GM12878 (cell line): ENCODE measurements at regions not wholly inside any gene's neighbourhood (a gene's known extent, or its start where the extent isn't known, plus 50 kb on each side); places are given as distances from the start of the nearest gene placed in this dataset.

Source experiments
- ATAC-seq: fragments of 200-7000 bp; cut with Tn5 transposase; 3 replicates; pipeline ENCODE4 v1.9.1; 2020; ENCODE audit warnings: mild to moderate bottlenecking, moderate library complexity
- BruUV-seq: library from RNA; stranded (reverse); fragments of 400-500 nt; replicated peaks from 2 replicates; lab custom pipeline; 2021; lab: Mats Ljungman, UMichigan
- CTCF ChIA-PET: fragments of 300-600 bp; sonication (Branson Sonifier 250); formaldehyde crosslinking; extraction: SDS; loops from one replicate; lab custom pipeline; 2021; ENCODE audit warnings: inconsistent platforms; lab: Yijun Ruan, JAX
- POLR2A ChIA-PET: fragments of 350-600 bp; formaldehyde crosslinking; extraction: SDS; loops from one replicate; lab custom pipeline; 2021; ENCODE audit warnings: inconsistent platforms; lab: Charles Lee
- RAD21 ChIA-PET: fragments of 300-600 bp; sonication (Branson Sonifier 250); formaldehyde crosslinking; loops from one replicate; lab custom pipeline; 2023; ENCODE audit warnings: antibody characterized with exemption; ENCODE audit not compliant: unreplicated experiment; lab: Charles Lee
- SMC1A ChIA-PET: fragments of 300-600 bp; sonication (Branson Sonifier 250); formaldehyde crosslinking; loops from one replicate; lab custom pipeline; 2023; ENCODE audit not compliant: unreplicated experiment, uncharacterized antibody; lab: Charles Lee
- DNase-seq: peaks from one replicate; pipeline ENCODE4 v3.0.0-alpha.2; 2011; ENCODE audit warnings: low read depth, low spot score
- FAIRE-seq: peaks from 3 replicates; lab custom pipeline; 2011; peaks lifted over from hg19 to GRCh38; lab: Jason Lieb, UNC
- H2AFZ ChIP-seq: 2 replicates; pipeline ENCODE4 v1.6.0; 2011; ENCODE audit warnings: low read depth, low read length, control low read depth; ENCODE audit not compliant: control insufficient read depth
- H3K27ac ChIP-seq: 2 replicates; pipeline ENCODE4 v1.5.1; 2011; ENCODE audit warnings: control low read depth; ENCODE audit not compliant: control insufficient read depth, insufficient read depth
- H3K27me3 ChIP-seq, 2 experiments: replicated peaks in 1 of 2; 2 replicates each; pipeline versions ENCODE4 v1.6.0 to v1.6.1; 2011; ENCODE audit warnings: low read length in 1 of 2; ENCODE audit not compliant: control insufficient read depth in 2 of 2, insufficient read depth in 2 of 2
- H3K36me3 ChIP-seq, 2 experiments: 2 replicates each; pipeline ENCODE4 v1.5.1; 2011; ENCODE audit warnings: low read length in 1 of 2; ENCODE audit not compliant: control insufficient read depth in 2 of 2, insufficient read depth in 2 of 2
- H3K4me1 ChIP-seq: 2 replicates; pipeline ENCODE4 v1.6.1; 2011; ENCODE audit warnings: mild to moderate bottlenecking, low read length, moderate library complexity, mixed read lengths; ENCODE audit not compliant: control insufficient read depth, insufficient read depth
- H3K4me2 ChIP-seq: 2 replicates; pipeline ENCODE4 v1.6.0; 2011; ENCODE audit warnings: control low read depth; ENCODE audit not compliant: control insufficient read depth, insufficient read depth
- H3K4me3 ChIP-seq: fragments of 200-600 bp; sonication (generic); 2 replicates; pipeline ENCODE4 v1.5.1; 2016
- H3K79me2 ChIP-seq: 2 replicates; pipeline ENCODE4 v1.6.0; 2011; ENCODE audit warnings: low read length; ENCODE audit not compliant: control insufficient read depth, insufficient read depth
- H3K9ac ChIP-seq: 2 replicates; pipeline ENCODE4 v1.8.0; 2011; ENCODE audit warnings: low read length, control low read depth, mixed read lengths; ENCODE audit not compliant: control insufficient read depth, insufficient read depth
- H3K9me3 ChIP-seq: replicated peaks from 3 replicates; pipeline ENCODE4 v1.5.1; 2011; ENCODE audit warnings: mild to moderate bottlenecking, low read length; ENCODE audit not compliant: control insufficient read depth, insufficient read depth
- H4K20me1 ChIP-seq: 2 replicates; pipeline ENCODE4 v1.6.0; 2011; ENCODE audit not compliant: control insufficient read depth, insufficient read depth
- BMI1 ChIP-seq: fragments of 450-650 bp; IDR thresholded peaks from 2 replicates; pipeline ENCODE4 v1.6.1; 2016; ENCODE audit warnings: mild to moderate bottlenecking, moderate library complexity, borderline replicate concordance
- BRCA1 ChIP-seq: IDR thresholded peaks from 2 replicates; pipeline ENCODE4 v1.6.1; 2011; ENCODE audit warnings: low read depth, low read length, improper control_type of control experiment
- EZH2 ChIP-seq: IDR thresholded peaks from 2 replicates; pipeline ENCODE4 v1.6.1; 2012; ENCODE audit warnings: low read depth, mild to moderate bottlenecking, control low read depth, inconsistent platforms, low read length, borderline replicate concordance; ENCODE audit not compliant: control insufficient read depth
- HDAC2 ChIP-seq: fragments of 200-600 bp; sonication (generic); IDR thresholded peaks from 2 replicates; pipeline ENCODE4 v1.6.1; 2017
- RUNX3 ChIP-seq: IDR thresholded peaks from 2 replicates; pipeline ENCODE4 v1.6.1; 2012; ENCODE audit warnings: low read length, inconsistent platforms
- SRF ChIP-seq, 2 experiments: IDR thresholded peaks; 2 replicates each; pipeline ENCODE4 v1.6.1; 2011; ENCODE audit warnings: low read depth in 2 of 2, low read length in 2 of 2, mild to moderate bottlenecking in 1 of 2, moderate library complexity in 1 of 2
- STAT1 ChIP-seq: fragments of 450-650 bp; conservative IDR thresholded peaks from 2 replicates; pipeline ENCODE4 v1.6.1; 2014; ENCODE audit warnings: antibody characterized with exemption, mild to moderate bottlenecking
- WGBS: methylation state at CpG from one replicate; pipeline ENCODE4 v1.1.6; 2016; ENCODE audit warnings: low lambda C conversion rate; ENCODE audit not compliant: insufficient replicate concordance, insufficient coverage; ENCODE audit errors: missing lambda C conversion rate; 5-methylcytosine and 5-hydroxymethylcytosine counted together
- in situ Hi-C: fragments of 300-500 bp; cut with MboI; formaldehyde crosslinking; loops from 9 replicates; pipeline ENCODE4 v1.14.3; 2018; ENCODE audit warnings: mixed read lengths
- intact Hi-C: fragments of 100-400 bp; cut with micrococcal nuclease; formaldehyde crosslinking; loops from one replicate; pipeline ENCODE4 v1.14.2; 2022; ENCODE audit not compliant: unreplicated experiment
- TF ChIP-seq, protein P1 (sequence below): fragments of 450-650 bp; IDR thresholded peaks from 2 replicates; pipeline ENCODE4 v1.6.1; 2017; ENCODE audit warnings: low read depth, mild to moderate bottlenecking, moderate library complexity
- TF ChIP-seq, protein P2 (sequence below): fragments of 450-650 bp; IDR thresholded peaks from 2 replicates; pipeline ENCODE4 v1.6.1; 2016; ENCODE audit warnings: mild to moderate bottlenecking

DNA sequence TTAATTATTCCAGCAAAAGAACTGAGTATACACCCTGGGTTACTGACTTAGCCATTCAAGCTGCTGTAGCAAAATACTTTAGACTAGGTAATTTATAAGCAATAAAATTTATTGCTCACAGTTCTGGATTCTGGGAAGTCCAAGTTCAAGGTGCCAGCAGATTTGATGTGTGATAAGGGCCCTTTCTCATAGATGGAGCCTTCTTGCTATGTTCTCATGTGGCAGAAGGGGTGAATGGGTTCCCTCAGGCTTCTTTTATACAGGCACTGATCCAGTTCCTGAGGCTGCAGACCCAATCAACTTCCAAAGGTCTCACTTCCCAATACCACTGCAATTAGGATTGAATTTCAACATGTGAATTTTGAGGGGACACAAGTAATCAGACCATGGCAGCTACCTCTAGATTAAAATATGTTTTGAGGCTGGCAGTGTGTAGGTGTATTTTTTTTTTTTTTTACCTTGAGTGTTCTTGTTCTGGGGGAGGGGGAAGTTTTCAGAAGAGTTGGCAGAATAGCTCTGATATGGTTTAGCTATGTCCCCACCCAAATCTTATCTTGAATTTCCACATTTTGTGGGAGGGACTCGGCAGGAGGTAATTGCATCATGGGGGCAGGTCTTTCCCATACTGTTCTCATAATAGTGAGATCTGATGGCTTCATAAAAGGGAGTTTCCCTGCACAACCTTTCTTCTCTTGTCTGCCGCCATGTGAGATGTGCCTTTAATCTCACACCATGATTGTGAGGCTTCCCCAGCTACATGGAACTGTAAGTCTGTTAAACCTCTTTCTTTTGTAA lies 178.2 kb downstream of the RASSF9 start:
- no peaks in the 10 kb centered on the region; the same call in 2 of the 3 replicates for H3K9me3 ChIP-seq
- H3K27me3 ChIP-seq = no peaks in the 10 kb centered on the region
- no peak overlapping the region for H3K4me2 ChIP-seq
- no TSS peak for BruUV-seq
- FAIRE-seq = no peak
- H3K4me1 ChIP-seq = no peaks in the 10 kb centered on the region
- no peaks in the 10 kb centered on the region for H3K36me3 ChIP-seq
- CTCF ChIA-PET = no interaction called here
- no peak overlapping the region for H2AFZ ChIP-seq
- H4K20me1 ChIP-seq = no peaks in the 10 kb centered on the region
- H3K79me2 ChIP-seq = no peaks in the 10 kb centered on the region
- POLR2A ChIA-PET = interaction anchor here (0.6 kb wide), 1 partner anchor 1714 kb away, joined by 3 read pairs; no protein-coding TSS in a partner anchor
- H3K4me3 ChIP-seq = no peak overlapping the region
- SMC1A ChIA-PET = no interaction called here
- DNase-seq = no peak
- RAD21 ChIA-PET = no interaction called here
- TF ChIP-seq, protein P1, sequence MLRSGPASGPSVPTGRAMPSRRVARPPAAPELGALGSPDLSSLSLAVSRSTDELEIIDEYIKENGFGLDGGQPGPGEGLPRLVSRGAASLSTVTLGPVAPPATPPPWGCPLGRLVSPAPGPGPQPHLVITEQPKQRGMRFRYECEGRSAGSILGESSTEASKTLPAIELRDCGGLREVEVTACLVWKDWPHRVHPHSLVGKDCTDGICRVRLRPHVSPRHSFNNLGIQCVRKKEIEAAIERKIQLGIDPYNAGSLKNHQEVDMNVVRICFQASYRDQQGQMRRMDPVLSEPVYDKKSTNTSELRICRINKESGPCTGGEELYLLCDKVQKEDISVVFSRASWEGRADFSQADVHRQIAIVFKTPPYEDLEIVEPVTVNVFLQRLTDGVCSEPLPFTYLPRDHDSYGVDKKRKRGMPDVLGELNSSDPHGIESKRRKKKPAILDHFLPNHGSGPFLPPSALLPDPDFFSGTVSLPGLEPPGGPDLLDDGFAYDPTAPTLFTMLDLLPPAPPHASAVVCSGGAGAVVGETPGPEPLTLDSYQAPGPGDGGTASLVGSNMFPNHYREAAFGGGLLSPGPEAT = no peak
- TF ChIP-seq, all 136 proteins: peak for 0
- WGBS = 51% methylated on average over 2 of the region's 2 CpGs
- intact Hi-C loops = no loop called here
- no peak for ATAC-seq
- H3K27ac ChIP-seq = no peak overlapping the region
- H3K9ac ChIP-seq = no peak overlapping the region
- in situ Hi-C loops = no loop called here

DNA sequence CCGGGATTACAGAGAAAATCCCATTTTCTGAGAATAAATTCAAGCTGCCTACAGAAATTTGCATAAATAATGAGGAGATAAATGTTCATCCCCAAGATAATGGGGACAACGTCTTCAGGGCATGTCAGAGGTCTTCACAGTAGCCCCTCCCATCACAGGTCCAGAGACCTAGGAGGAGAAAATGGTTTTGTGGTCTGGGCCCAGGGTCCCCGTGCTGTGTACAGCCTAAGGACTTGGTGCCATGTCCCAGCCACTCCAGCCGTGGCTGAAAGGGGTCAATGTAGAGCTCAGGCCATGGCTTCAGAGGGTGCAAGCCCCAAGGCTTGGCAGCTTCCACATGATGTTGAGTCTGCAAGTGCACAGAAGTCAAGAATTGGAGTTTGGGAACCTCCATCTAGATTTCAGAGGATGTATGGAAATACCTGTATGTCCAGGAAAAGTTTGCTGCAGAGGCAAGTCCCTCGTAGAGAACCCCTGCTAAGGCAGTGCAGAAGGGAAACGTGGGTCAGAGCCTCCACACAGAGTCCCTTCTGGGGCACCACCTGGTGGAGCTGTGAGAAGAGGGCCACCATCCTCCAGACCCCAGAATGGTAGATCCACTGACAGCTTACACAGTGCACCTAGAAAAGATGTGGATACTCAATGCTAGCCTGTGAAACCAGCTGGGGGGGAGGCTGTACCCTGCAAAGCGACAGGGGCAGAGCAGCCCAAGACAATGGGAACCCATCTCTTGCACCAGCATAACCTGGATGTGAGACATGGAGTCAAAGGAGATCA lies 176.3 kb downstream of the RASSF9 start:
- DNase-seq (no peak), FAIRE-seq (no peak), ATAC-seq (no peak)
- Histone ChIP-seq H4K20me1 (no peaks in the 10 kb centered on the region), H3K4me1 (no peaks in the 10 kb centered on the region), H2AFZ (no peak overlapping the region), H3K27ac (no peak overlapping the region), H3K4me2 (no peak overlapping the region), H3K36me3 (no peaks in the 10 kb centered on the region), H3K4me3 (no peak overlapping the region), H3K27me3 (no peaks in the 10 kb centered on the region), H3K9me3 (no peaks in the 10 kb centered on the region; the same call in 2 of the 3 replicates), H3K79me2 (no peaks in the 10 kb centered on the region), H3K9ac (no peak overlapping the region)
- ChIA-PET SMC1A (no interaction called here), RAD21 (no interaction called here), POLR2A (no interaction called here), CTCF (no interaction called here)
- no peak for TF ChIP-seq HDAC2
- no peak for TF ChIP-seq EZH2
- TF ChIP-seq STAT1 = no peak
- no peak for TF ChIP-seq RUNX3
- no peak for TF ChIP-seq SRF (IDR thresholded peaks at IDR 0.05; ENCODE audit: low read depth in 2 of 2, low read length in 2 of 2)
- TF ChIP-seq, protein P2, sequence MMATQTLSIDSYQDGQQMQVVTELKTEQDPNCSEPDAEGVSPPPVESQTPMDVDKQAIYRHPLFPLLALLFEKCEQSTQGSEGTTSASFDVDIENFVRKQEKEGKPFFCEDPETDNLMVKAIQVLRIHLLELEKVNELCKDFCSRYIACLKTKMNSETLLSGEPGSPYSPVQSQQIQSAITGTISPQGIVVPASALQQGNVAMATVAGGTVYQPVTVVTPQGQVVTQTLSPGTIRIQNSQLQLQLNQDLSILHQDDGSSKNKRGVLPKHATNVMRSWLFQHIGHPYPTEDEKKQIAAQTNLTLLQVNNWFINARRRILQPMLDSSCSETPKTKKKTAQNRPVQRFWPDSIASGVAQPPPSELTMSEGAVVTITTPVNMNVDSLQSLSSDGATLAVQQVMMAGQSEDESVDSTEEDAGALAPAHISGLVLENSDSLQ = no peak
- no peak for TF ChIP-seq BMI1
- no peak for TF ChIP-seq BRCA1
- in situ Hi-C loops (no loop called here), intact Hi-C loops (no loop called here)
- BruUV-seq = no TSS peak
- WGBS = 1% methylated on average over 7 of the region's 7 CpGs
